Gastroesophageal sphincter (tissue), 4 donors: ENCODE measurements at regions not wholly inside any gene's neighbourhood (a gene's known extent, or its start where the extent isn't known, plus 50 kb on each side); places are given as distances from the start of the nearest gene placed in this dataset.

Experiments
- ATAC-seq: fragments of 150-250 bp; one replicate; pipeline ENCODE4 v1.9.1; 2016; ENCODE audit warnings: mild to moderate bottlenecking, moderate library complexity
- H3K27ac ChIP-seq, 4 donors: fragments of 200-600 bp; sonication (generic) in 3 of 4; 1 replicate in 3 of 4; 2 replicates in 1 of 4; pipeline ENCODE4 v1.5.1; 2016 to 2019
- H3K27me3 ChIP-seq: fragments of 200-600 bp; sonication (generic); one replicate; pipeline ENCODE4 v1.5.1; 2019
- H3K36me3 ChIP-seq, 2 donors: fragments of 200-600 bp; sonication (generic); one replicate each; pipeline ENCODE4 v1.5.1; 2019; ENCODE audit warnings: control low read depth in 1 of 2
- H3K4me1 ChIP-seq, 3 donors: fragments of 200-600 bp; sonication (generic); 1 replicate in 2 of 3; 2 replicates in 1 of 3; pipeline ENCODE4 v1.5.1; 2016 to 2019; ENCODE audit warnings: control low read depth in 2 of 3
- H3K4me3 ChIP-seq, 2 donors: fragments of 200-600 bp; sonication (generic); one replicate each; pipeline ENCODE4 v1.5.1; 2019; ENCODE audit warnings: mild to moderate bottlenecking in 1 of 2, moderate library complexity in 1 of 2
- H3K9me3 ChIP-seq, 3 donors: fragments of 200-600 bp; sonication (generic); one replicate each; pipeline ENCODE4 v1.5.1; 2017 to 2019; ENCODE audit warnings: control low read depth in 2 of 3
- EP300 ChIP-seq: sonication (generic); formaldehyde crosslinking; IDR thresholded peaks from one replicate; pipeline ENCODE4 v1.6.1; 2017; ENCODE audit warnings: antibody characterized with exemption, mild to moderate bottlenecking
- POLR2A ChIP-seq, 2 donors: fragments of 450-650 bp; IDR thresholded peaks; one replicate each; pipeline ENCODE4 v1.6.1; 2017; ENCODE audit warnings: antibody characterized with exemption in 2 of 2, mild to moderate bottlenecking in 2 of 2, moderate library complexity in 1 of 2
- POLR2AphosphoS5 ChIP-seq: sonication (generic); formaldehyde crosslinking; IDR thresholded peaks from one replicate; pipeline ENCODE4 v1.6.1; 2017; ENCODE audit warnings: antibody characterized with exemption
- WGBS, 2 donors: methylation state at CpG; one replicate each; pipeline ENCODE4 v1.1.5; 2018; ENCODE audit warnings: low coverage in 1 of 2; 5-methylcytosine and 5-hydroxymethylcytosine counted together
- TF ChIP-seq, protein P1 (sequence below), 4 experiments: fragments of 200-600 bp in 2 of 4; fragments of 450-650 bp in 2 of 4; sonication (generic) in 1 of 4; IDR thresholded peaks; one replicate each; pipeline ENCODE4 v1.5.1; 2017 to 2019; ENCODE audit warnings: antibody characterized with exemption in 4 of 4, mild to moderate bottlenecking in 2 of 4, moderate library complexity in 2 of 4

GRCh38 chr1:245039196-245039595 is 115.6 kb upstream of the KIF26B start:
- 86 to 100% methylated on average over 1 to 3 of the region's 3 CpGs for WGBS, 2 donors
- H3K4me1 ChIP-seq = peaks cover 0 to 12% (median 0%) of the 10 kb centered on the region in 3 donors
- no peak overlapping the region for H3K4me3 ChIP-seq
- H3K36me3 ChIP-seq = no peaks in the 10 kb centered on the region
- ATAC-seq = no peak
- TF ChIP-seq POLR2A (IDR thresholded peaks at IDR 0.05) (no peak), EP300 (no peak), POLR2AphosphoS5 (no peak)
- TF ChIP-seq, protein P1, sequence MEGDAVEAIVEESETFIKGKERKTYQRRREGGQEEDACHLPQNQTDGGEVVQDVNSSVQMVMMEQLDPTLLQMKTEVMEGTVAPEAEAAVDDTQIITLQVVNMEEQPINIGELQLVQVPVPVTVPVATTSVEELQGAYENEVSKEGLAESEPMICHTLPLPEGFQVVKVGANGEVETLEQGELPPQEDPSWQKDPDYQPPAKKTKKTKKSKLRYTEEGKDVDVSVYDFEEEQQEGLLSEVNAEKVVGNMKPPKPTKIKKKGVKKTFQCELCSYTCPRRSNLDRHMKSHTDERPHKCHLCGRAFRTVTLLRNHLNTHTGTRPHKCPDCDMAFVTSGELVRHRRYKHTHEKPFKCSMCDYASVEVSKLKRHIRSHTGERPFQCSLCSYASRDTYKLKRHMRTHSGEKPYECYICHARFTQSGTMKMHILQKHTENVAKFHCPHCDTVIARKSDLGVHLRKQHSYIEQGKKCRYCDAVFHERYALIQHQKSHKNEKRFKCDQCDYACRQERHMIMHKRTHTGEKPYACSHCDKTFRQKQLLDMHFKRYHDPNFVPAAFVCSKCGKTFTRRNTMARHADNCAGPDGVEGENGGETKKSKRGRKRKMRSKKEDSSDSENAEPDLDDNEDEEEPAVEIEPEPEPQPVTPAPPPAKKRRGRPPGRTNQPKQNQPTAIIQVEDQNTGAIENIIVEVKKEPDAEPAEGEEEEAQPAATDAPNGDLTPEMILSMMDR (IDR thresholded peaks at IDR 0.05) = no peak
- H3K27me3 ChIP-seq = no peaks in the 10 kb centered on the region
- no peak overlapping the region for H3K27ac ChIP-seq
- H3K9me3 ChIP-seq = peaks cover 0 to 6% (median 0%) of the 10 kb centered on the region in 3 donors

DNA sequence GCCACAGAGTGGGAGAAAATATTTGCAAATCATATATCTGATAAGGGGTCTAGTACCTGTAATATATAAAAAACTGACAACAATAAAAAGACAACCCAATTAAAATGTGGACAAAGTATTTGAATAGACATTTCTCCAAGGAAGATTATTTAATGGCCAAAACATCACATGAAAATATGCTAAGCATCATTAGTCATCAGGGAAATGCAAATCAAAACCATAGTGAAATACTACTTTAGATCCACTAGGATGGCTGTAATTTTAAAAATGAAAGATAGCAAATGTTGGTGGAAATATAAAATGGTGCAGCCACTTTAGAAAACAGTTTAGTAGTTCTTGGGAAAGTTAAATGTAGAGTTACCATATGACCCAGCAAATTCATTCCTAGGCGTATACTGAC is 118.7 kb upstream of the KIF26B start:
- Histone ChIP-seq H3K9me3 (peaks cover 0 to 6% (median 0%) of the 10 kb centered on the region in 3 donors), H3K4me1 (no peaks in the 10 kb centered on the region), H3K36me3 (no peaks in the 10 kb centered on the region), H3K4me3 (no peak overlapping the region), H3K27me3 (no peaks in the 10 kb centered on the region), H3K27ac (no peak overlapping the region)
- no peak for TF ChIP-seq EP300
- no peak for TF ChIP-seq POLR2A (IDR thresholded peaks at IDR 0.05)
- TF ChIP-seq, protein P1 (IDR thresholded peaks at IDR 0.05) = no peak
- TF ChIP-seq POLR2AphosphoS5 = no peak
- WGBS, 2 donors = 100% methylated on average over 1 of the region's 1 CpG
- ATAC-seq = no peak

DNA sequence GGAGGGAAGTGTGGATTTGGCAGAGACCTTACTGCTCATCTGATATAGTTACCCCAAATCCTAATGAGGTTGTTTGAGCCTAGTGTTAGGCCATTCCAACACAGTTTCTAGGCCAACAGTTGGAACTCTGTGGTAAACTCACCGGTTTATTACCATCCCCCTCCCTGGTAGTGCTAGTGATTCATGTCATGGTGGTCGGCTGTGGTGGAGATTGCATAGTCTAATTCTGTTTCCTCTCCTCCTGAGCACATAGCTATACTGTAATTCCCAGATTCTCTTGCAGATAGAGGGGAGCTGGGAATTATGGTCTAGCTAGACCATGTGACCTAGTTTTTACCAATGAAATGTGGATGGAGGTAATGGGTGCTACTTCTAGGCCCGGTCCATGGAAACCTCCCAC is 123.7 kb upstream of the KIF26B start:
- H3K27ac ChIP-seq = no peak overlapping the region
- TF ChIP-seq POLR2A (IDR thresholded peaks at IDR 0.05) (no peak), POLR2AphosphoS5 (no peak), EP300 (no peak)
- TF ChIP-seq, protein P1 (IDR thresholded peaks at IDR 0.05) = no peak
- ATAC-seq = no peak
- H3K4me1 ChIP-seq = no peaks in the 10 kb centered on the region
- H3K36me3 ChIP-seq = peaks cover 0 to 10% of the 10 kb centered on the region in 2 donors
- no peaks in the 10 kb centered on the region for H3K9me3 ChIP-seq
- no peaks in the 10 kb centered on the region for H3K27me3 ChIP-seq
- WGBS, 2 donors = 100% methylated on average over 2 of the region's 3 CpGs
- no peak overlapping the region for H3K4me3 ChIP-seq

GRCh38 chr1:245026247-245026646 is 128.5 kb upstream of the KIF26B start:
- WGBS, 2 donors = 87 to 94% methylated on average over 3 of the region's 3 CpGs
- Histone ChIP-seq H3K4me1 (no peaks in the 10 kb centered on the region), H3K4me3 (no peak overlapping the region), H3K9me3 (no peaks in the 10 kb centered on the region), H3K36me3 (peaks cover 0 to 10% of the 10 kb centered on the region in 2 donors), H3K27me3 (no peaks in the 10 kb centered on the region), H3K27ac (no peak overlapping the region)
- TF ChIP-seq POLR2A (IDR thresholded peaks at IDR 0.05) (no peak), POLR2AphosphoS5 (no peak), EP300 (no peak)
- TF ChIP-seq, protein P1 (IDR thresholded peaks at IDR 0.05) = no peak
- ATAC-seq = no peak

DNA sequence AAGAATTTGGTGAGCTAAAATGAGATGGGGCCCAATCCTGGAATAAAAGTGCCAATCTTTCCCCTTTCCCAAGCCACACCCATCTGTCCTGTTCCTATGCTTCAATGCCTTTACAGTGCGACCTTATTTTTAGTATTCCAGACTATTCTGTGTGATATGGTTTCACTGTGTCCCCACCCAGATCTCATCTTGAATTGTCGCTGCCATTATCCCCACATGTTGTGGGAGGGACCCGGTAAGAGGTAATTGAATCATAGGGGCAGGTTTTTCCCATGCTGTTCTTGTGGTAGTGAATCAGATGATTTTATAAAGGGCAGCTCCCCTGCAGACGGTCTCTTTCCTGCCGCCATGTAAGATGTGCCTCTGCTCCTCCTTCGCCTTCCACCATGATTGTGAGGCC is 129.3 kb upstream of the KIF26B start:
- TF ChIP-seq POLR2A (IDR thresholded peaks at IDR 0.05) (no peak), POLR2AphosphoS5 (no peak), EP300 (no peak)
- TF ChIP-seq, protein P1 (IDR thresholded peaks at IDR 0.05) = no peak
- 95 to 100% methylated on average over 1 to 6 of the region's 6 CpGs for WGBS, 2 donors
- H3K36me3 ChIP-seq = peaks cover 0 to 5% of the 10 kb centered on the region in 2 donors
- no peak overlapping the region for H3K27ac ChIP-seq
- no peaks in the 10 kb centered on the region for H3K9me3 ChIP-seq
- no peaks in the 10 kb centered on the region for H3K4me1 ChIP-seq
- no peak for ATAC-seq
- H3K27me3 ChIP-seq = no peaks in the 10 kb centered on the region
- no peak overlapping the region for H3K4me3 ChIP-seq
